C4-2B (cell line): ENCODE measurements at regions not wholly inside any gene's neighbourhood (a gene's known extent, or its start where the extent isn't known, plus 50 kb on each side); places are given as distances from the start of the nearest gene placed in this dataset.

Experiments used
- CTCF ChIP-seq: fragments of 450-650 bp; conservative IDR thresholded peaks from 2 replicates; pipeline ENCODE4 v1.5.1; 2017; ENCODE audit warnings: mild to moderate bottlenecking
- ZFX ChIP-seq: fragments of 450-650 bp; IDR thresholded peaks from 2 replicates; pipeline ENCODE4 v1.6.1; 2017

- TF ChIP-seq CTCF = no peak
- TF ChIP-seq ZFX = no peak
Measured at GRCh38 chr4:28093071-28093470, 1232.4 kb downstream of the STIM2 start.
